NCI-H1436 (cell line): ENCODE measurements at regions not wholly inside any gene's neighbourhood (a gene's known extent, or its start where the extent isn't known, plus 50 kb on each side); places are given as distances from the start of the nearest gene placed in this dataset.

Source experiments
- DNase-seq: peaks from one replicate; lab custom pipeline; 2025; lab: John Stamatoyannopoulos, UW

DNA sequence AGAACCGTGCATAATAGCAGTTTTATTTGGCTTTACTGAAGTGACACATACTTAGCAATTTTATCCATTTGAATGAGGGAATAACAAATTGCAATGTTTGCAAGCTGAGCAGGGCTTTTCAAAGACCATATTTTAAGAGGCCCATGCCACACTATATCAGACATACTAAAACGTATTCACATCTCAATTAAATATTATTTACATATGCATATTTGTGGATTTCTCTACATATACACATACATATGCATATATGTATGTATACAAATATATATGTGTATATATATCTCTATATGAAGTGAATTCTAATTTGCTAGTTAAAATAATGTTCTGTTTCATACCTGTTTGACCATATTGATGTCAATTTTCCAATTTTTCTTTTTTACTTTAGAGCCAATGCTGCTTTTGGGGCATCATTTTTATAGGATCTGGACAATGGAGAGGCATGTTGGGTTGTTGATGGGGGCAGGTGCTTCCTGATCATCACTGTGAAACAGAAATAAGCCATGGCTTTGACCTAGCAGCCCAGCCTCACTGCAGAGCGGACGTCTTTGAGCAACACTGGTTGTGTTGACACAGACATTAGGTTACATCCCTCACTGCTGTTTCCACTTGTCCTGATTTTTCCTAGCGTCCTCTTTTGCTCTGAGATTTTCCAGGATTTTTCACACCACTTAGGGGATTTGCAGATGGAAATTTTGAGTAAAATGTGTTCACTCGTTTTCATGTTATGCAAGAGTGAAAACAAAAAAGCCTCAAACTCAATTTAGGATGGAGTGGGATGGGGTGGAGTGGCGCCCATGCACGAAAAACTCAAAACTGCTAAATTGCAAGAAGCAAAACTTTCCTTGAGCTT, 56.9 kb downstream of the RDH14 start:
- no peak for DNase-seq

DNA sequence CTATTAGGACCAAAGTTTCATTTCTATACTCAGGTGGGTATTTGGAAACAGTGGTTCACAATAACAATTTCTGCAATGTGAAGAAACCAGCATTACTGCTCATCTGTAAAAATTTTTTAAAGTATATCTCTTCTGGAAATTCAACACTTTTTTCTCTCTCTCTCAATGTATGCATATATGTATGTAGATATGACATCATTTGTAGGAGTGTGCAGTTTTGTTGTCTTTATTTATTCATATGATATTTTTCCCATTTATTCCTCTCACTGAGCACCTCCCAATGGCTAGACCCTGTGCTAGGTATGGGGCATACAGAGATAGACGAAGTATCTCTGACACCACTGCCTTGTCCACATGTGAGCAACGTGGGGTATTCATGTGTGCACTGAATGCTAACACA, 58.3 kb downstream of the RDH14 start:
- DNase-seq: no peak

DNA sequence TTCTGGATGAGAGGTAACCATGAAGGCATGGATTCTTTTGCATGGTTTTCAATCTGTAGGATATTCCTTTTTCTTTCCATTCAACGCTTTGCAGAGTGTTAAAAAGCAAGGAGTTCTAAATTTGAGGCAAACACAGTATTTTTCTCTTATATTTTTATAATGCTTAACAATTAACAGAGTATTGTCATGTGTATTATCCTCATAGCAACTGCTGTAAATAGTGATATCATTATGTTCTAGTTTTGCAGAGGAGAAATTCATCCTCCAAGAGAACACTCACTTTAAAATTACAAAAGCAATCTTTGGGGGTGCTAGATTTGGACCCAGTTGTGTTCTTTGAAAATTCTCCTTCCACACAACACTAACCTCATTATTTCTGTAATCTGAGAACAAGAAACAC, 58.7 kb downstream of the RDH14 start:
- no peak for DNase-seq

DNA sequence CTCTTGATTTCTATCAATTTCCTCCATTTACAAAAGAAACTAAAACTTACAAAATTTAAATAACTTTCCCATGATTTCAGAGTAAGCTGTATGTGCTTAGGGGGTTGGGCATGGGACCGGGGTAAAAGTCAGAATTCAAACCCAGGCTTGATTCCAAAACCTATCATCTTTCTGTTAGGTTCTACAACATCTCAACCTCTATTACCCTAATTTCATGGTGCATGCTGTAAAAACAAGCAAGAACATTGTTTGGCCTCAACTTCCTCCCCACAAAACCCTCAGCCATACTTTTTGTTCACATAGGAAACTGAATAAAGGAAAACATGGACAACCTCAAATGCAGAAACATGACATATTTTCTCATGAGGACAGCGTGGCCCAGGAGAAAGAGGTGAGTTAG, 59.3 kb downstream of the RDH14 start:
- no peak for DNase-seq

DNA sequence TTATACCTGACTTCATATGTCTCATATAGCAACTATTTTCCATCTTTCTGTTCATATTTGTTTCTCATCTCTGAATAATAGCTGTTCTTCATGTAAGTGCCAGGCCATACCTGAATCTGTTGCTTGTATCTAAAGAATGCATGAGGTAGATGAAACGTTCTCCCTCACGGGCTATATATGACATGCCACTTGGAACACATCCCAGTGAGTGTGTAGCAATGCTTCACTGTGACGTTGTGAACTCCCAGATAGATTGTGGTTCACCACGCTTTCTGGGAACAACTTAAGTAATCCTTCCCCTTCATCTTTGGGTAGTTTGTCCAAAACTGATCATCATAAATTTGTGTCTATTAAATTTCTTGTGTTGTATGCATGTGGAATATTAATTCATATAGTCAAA, 60.1 kb downstream of the RDH14 start:
- no peak for DNase-seq

DNA sequence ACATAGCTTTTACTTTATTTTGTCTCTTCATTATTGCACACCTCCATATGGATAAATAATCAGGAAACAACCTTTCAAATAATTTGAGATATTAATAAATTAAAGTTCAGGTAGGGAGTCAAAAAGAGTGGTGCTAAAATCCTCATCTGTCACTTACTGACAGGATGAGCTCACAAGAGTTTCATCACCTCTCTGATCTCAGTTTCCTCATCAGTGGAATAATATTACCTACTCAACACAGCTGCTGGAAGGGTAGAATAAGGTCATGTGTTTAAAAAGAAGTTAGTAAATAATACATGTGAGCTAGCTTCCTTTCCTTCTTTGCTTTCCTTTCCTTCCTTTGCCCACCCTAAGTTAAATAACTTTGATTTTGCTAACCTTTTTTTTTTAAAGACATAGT, 61.9 kb downstream of the RDH14 start:
- DNase-seq: no peak

DNA sequence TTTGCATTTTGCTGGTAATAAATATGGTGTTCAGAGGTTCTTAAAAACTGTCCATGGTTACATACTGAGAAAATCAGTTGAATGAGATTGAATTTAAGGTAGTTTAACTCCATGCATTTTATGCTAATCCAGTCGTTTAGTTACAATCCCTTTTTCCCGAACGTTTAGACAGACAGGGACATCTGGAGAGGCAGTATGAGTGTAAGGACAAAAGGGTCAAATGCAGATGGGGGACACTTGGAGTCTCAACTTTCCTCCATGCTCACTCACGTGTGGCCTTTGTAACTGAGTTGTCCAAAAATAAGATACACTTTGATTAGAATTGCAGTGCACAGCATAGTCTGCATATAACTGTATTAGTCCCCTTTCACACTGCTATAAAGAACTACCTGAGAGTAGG, 63.9 kb downstream of the RDH14 start:
- no peak for DNase-seq

DNA sequence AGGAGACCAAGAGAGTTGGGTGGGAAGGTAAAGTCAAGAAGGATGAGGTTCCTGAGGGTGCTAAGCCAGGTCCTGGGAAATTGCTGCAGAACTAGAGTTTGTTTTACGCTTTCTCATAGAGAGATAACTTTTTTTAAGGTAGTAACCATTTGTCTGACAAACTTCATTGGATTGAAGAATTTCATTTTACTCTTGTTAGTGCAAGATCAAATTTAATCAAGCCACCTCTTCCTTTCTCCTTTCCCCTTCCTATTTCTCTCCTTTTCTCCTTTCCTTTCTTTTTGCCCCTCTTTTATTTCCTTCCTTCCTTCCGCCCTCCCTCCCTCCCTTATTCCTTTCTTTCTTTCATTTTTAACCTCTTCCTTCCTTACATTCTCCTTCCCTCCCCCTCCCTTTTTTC, 65.4 kb downstream of the RDH14 start:
- no peak for DNase-seq

DNA sequence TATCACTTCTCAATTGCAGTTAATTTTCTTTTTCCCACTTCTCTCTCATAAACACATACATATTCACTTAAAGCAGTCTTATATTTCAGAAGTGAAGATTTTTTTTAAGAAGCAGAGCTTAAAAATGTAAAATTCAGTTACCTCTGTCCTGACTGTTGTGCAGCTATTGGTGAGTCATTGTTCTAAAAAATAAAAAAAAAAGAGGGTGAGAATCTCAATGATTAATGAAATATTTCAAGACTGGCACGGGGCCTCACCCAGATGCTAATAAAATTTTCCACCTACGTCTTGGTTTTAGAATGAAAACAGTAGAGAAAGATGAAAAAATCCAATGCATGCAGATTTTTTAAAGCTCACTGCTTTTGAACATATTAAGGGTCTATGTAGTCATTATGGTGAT, 67.7 kb downstream of the RDH14 start:
- no peak for DNase-seq

DNA sequence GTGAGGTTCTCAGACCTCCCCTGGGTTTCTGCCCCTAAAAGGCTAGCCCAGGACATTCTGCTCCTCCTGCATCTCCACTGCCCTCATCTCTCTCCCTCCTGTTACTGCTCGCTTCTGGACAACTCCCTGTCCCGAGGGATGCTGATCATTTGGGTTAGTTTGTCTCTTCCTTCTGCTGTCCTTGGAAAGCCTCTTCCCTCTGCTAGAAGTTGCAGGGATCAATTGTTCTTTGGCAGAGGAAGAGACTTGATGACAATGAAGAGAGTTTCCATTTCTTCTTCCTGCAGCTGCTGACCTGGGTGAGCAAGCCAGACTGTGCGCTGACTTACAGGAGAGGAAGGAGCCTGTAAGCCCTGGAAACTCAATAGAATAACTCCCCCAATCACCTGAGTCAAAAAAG, 68.9 kb downstream of the RDH14 start:
- no peak for DNase-seq

DNA sequence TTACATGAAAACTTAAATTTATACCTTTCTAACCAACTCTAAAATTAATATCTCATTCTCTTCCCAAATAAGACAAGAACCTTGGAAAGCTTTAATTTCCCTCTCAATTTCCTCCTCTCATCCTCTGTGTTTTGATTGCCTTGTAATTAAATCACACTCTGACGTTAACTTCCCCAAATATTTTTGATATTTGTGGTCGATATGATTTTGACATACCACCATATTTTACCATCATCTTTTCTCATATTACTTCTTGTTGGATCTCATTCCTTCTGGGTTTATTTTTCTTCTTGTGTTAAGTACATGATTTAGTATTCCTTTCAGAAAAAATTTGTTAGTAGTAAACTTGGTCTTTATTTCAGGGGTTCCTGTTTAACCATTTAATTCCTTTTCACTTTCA, 69.6 kb downstream of the RDH14 start:
- DNase-seq: no peak

DNA sequence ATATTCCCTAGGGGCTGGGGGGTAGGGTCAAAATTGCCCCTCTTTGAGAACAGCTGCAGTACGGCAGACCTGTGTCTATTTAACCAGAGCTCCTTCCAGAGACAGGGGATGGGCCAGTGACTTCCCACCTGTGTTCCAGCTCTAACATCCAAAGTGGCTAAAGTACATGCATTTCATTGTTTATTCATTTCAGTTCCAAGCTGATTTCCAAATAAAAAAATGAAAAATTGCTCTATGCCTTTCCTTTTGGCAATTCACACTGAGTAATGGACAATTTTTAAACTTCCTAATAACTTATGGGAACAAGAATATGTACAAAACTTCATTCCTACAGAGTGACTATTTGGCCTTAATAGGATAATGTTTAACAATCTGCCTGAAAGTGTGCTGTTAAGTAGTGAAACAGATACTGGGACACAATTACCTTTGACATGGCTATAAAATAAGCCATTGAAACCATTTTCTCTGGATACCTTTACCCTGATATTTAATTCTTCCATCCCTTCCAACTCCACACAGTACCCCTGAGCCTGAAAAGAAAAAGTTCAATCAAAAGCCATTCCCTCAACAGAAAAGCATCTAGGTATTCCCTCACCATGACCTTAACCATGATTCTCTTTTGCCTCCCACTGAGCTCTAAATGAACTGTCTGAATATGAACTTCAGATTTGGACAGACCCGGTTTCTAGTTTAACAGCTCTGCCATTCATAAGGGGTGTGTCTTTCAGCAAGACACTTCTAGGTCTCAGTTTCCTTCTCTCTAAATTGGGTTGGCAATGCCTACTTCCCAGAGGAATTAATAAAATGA, 73.1 kb downstream of the RDH14 start:
- DNase-seq: no peak

DNA sequence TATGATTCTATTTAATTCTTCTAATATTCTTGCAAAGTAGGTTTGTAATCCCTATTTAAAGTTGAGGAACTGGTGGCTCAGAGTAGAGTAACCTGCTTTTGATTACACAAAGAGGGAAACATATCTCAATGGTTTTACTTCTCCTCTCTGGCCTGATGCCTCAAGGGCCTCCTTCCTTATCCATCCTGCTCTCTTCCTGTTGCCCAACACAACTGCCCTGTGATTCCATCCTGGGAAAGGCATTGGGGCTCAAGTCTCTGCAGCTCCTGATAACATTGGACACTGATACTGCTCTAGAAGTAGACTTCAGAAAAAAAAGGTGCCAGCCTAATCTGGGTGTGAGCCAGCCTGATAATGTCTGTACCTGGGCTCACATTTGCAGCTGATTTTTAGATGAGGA, 75.8 kb downstream of the RDH14 start:
- no peak for DNase-seq

DNA sequence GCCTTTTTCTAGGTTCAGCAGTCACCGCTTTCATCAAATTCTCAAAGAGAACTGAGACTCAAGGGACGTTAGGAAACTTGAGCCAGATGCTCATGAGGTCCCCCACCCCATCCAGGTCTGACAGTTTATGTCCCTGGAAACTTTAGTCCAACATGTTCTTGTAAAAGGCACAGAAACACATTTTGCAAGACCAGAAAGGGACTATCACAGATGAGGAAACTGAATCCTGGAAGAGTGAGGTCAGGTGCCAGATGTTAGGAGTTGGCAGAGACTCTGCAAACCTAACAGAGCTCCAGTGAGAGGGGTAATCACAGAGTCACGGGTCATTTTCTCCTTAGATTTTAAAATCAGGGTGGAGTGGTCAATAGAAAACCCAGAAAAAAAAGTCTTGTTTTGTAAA, 76.6 kb downstream of the RDH14 start:
- no peak for DNase-seq

DNA sequence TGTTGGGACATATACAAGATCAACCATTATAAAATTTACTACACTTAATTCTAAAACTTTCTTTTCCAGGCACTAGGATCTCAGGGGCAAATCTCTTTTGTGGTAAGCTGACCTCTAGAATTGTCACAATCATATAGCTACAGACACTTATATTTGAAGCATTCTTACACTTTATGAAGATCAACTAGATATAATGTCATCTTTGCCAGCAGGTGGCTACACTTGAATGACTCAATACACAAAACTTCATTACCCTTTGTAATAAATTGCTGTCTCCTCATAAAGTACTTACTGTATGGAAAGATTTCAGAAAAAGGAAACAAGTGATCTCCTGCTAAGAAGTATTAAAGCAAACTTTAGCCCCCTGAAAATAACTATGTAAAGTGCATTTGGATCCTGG, 77.8 kb downstream of the RDH14 start:
- DNase-seq: no peak

DNA sequence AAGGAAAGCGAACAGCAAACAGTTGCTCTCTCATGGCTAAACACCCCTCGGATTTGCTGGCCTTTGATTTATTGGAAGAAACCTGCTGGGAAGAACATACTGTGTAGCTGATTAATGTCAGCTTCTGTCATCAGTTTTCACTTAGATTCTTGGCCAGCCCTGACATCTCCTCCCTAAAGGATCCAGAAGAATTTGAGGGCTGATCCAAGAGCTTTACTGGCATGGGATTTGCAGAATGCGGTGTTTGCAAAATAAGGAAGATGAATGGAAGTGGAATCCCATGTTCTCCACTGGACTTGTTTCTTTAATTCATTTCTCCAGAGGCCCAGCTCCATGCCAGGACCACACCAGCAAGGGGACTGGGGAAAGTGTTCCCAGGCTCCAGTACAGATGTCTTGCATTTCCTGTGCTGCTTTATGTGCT, 80.5 kb downstream of the RDH14 start:
- no peak for DNase-seq

DNA sequence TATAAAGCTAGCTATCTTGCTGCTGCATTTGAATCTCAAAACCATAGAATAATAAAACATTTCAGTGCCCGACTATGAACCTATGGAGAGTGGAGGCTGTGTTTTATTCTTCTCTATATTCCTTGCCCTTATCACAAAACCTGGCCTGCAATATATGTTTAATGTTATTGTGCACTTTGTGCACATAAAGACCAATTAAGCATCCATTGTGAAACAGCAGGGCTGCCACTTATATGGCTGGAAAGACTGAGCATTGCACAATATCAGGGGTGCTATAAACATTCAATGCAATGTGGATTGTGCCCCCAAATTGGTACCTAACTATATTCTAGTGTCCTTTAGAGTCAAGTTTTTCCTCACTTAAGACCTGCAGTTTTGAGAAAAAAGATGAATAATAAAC, 83.2 kb downstream of the RDH14 start:
- no peak for DNase-seq

DNA sequence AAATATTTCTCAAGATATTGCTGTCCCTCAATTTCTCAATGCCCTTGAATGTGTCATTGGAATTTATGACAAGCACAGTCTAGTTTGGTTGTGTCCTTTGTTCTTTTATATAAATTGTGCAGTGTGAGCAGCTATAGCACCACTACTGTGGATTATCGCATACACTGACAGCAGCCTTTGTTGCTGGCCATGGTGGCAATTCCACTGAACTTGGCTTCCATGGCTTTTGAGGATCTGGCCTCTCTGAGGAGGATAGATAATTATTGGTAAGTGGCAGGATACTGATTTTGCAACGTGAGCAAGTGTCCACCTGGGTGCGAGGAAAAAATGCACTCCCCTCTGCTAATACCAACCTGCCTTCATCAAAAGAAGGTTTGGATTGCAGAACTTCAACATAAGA, 84.0 kb downstream of the RDH14 start:
- DNase-seq: no peak

DNA sequence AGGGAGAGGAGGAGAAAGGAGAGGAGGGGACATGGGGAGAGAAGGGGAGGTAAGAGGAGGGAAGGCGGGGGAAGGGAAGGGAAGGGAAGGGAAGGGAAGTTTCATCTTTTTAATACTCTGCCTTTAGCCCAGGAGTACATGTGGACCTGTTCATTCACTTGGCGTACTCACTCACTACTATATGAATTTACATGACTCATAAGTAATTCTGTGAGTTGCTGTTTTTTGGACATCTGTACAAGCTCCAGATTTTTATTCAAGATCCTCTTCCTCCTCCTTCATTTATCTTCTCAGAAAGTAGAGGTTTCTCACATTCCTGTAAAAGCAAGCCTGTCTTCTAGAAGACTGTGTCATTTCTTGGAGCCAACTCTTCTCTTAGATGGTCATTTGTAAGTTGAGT, 84.6 kb downstream of the RDH14 start:
- DNase-seq: no peak

DNA sequence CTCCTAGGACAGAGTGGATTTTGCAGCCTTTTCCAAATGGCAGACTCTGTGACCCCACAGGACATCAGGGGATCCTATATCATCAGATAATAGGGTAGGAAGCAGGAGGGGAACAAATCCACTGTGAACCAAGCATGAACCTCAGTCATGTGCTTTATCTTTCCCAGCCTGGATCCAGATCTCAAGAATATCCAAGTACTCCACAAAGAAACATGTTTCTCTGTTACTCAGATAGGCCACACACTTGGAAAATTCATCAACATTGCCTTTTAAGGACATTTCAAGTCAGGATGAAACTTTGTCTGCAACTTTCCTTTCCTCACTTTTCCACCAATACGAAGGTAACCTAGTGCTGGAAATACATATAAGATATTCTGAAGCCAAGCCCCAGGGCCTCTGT, 85.8 kb downstream of the RDH14 start:
- DNase-seq: no peak

DNA sequence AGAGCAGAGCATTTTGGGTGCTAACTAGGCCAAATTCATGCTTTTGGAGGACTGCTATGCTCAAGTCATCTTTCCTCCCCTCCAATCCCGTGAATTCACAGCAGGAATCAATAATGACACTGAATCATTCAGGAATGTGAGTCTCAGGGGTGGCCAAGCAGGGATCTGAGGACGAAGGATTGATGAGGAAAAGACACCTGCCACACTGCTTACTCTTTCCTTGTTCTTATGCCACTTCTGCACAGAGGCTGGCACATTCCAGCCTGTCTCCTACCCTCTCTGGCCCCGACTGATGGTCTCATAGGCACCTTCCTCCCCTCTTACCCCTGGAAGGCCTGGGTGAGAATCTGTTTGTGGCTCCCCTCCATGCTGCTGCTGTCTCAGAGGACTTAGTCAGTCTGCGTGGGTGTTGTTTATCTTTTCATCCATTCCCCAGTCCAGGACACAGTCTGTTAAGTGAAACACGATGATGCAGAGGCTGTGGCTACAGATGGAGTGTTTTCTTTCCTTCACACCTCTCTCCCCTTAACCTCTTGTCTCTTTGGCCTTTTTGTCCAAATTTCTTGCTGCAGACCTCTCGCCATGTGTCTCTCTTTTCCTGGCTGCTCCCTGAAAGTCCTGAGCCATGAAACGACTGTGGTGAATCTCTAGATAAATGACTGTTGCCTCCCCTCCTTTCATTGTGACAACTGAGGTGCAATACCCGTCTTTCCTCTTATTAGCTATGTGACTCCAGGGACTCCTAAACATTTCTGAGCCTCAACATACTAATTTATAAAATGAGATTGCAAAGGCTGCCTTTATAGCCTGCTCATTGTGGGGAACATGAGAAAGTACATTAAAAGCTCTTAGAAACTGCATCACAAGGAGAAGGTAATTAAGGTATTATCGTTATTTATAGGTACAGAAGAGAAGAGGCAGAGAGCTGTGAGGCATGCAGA, 86.9 kb downstream of the RDH14 start:
- no peak for DNase-seq

DNA sequence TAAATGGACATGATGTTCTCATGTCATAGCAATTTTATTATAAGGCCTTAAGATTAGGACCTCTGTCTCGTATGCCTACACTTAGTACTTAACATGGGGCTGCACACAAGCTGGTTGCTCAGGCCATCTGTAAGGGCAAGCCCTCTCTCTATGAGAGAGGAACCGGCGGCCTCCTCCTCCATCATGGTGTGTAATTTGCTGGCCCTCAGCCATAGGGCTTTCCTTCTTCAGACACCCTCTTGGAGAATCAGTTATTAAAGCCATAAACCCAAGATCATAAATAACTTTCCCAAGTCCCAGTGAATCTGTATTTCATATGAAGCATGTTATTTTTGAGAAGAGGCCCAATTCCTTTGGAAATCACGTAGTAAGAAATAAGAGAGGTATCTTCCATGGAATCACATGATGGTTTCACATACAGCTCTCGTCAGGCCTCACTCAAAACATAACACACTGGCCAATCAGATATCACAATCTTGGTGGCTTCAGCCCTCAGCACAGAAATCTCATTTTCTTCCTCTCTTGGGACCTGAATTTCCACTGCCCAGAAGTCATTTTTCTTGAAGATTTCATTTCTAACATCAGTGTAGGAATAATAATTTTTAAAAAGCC, 92.6 kb downstream of the RDH14 start:
- DNase-seq: no peak
